Activated CD4-positive, alpha-beta T cell treated with anti-CD3 and anti-CD28 coated beads, Interleukin-2, Interleukin-4, amounts not matched to agents 100 ng/mL and 50 ng/mL, durations not matched to agents 16 hours and 8 hours (primary cell): ENCODE measurements at regions not wholly inside any gene's neighbourhood (a gene's known extent, or its start where the extent isn't known, plus 50 kb on each side); places are given as distances from the start of the nearest gene placed in this dataset.

ENCODE experiments used
- DNase-seq: peaks from one replicate; pipeline ENCODE4 v3.0.0-alpha.2; 2020; ENCODE audit warnings: low spot score

DNA sequence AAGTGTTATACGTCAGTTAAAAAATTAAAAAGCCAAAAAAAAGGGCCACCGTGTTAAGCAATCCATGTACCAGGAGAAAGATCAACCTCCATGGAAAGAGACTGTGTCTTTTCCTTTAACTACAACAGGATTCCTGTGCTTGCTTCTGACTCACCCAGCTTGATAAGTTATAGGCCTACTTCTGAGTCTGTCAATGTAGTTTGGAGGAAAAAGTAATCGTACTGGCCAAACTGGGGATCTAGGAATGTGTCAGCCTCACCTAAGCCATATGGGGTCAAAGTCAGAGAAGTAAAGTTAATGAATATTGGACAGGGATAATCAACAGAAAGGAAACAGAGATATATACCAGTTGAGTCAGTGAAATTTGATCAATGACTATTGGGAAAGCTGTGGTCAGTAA is 470.8 kb upstream of the SLIT2 start:
- DNase-seq: no peak

- DNase-seq: no peak
Observed at GRCh38 chr4:19776929-19777328, 474.8 kb upstream of the SLIT2 start.

GRCh38 chr4:19776021-19776459 is 475.7 kb upstream of the SLIT2 start:
- DNase-seq: no peak

DNA sequence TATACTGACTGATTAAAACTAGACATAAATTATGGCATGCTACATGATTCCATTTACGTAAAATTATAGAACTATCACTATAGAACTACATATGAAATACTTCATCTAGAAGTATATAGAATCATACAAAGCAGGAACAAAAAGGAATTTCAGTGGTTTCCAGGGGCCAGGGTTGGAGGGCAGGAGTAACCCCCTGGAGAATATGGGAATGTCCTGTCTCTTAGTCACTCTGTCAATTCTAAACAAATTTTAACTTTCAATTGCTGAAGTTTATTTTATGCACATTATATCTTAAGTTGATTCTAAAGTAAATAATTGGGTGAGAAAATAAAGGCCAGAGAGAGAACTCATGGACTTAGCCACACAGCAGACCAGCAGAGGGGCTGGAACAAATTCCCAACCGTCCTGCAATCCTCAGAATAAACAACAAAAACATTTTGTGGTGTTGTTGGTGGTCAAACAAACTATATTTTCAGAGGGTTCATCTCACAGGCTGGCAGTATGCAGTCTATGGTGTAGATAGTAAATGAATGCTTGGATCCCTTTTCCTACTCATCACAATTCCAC is 476.9 kb upstream of the SLIT2 start:
- no peak for DNase-seq

DNA sequence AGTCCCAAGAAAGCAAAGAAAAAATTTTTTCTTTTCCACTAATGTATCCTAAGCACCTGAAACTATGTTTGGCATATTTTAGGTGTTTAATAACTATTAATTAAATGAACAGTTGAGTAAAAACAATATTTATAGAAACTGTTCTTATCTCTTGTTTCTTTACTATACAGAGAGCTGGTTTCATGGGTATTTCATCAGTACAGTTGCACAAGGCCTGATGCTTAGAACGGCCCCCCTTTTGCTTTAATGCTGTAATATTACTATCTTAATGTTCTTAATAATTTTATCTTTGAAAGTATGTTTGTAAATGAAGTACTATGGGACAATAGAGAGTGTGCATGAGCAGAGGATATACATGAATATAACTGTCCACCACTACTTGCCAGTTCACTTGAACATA is 479.1 kb upstream of the SLIT2 start:
- DNase-seq: no peak

- no peak for DNase-seq
Observed at GRCh38 chr4:19756661-19757060, 495.0 kb upstream of the SLIT2 start.

GRCh38 chr4:19752599-19752998 is 499.1 kb upstream of the SLIT2 start:
- no peak for DNase-seq

DNA sequence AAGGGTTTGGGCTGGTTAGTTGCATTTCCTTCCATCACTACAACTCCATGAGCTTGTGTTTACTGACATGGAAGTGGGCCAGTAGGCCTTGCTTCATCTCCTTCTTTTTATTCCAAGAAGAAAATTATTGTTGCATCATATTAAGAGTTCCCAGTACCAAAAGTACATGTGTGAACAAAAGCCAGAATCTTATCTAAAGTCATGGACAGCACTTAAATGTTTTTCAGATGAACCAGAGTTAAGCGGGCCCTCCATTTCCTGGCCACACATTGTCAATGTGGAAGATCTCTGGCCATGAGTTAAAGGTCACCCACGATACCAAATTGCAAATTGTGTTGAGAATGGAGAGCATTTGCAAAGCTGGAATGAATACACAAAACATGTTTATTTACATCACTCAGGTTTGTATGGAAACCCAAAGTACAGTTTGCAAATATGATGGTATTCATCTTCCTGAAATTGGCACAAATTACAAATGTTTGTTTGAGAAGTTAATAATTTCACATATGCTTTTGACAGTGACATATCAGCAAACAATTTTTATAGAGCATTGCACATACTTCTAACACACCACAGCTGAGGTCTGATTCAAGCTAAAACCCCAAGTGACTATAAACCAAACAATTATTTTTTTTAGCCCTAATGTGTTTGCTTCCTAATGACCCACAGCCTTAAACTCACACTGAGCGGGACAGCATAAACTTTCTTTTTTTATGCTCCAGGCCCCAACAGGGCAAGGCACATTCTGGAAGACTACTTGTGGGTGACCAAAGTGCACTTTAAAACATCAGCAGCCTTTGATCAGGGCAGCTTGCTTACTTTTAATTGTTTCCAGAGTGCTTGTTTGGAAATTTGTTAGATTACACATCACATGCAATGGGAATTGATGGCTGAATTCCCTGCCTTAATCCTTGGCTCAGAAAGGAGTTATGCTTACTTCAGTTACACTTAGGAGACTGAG is 502.9 kb upstream of the SLIT2 start:
- DNase-seq: no peak

GRCh38 chr4:19746377-19746776 is 505.3 kb upstream of the SLIT2 start:
- DNase-seq: no peak

DNA sequence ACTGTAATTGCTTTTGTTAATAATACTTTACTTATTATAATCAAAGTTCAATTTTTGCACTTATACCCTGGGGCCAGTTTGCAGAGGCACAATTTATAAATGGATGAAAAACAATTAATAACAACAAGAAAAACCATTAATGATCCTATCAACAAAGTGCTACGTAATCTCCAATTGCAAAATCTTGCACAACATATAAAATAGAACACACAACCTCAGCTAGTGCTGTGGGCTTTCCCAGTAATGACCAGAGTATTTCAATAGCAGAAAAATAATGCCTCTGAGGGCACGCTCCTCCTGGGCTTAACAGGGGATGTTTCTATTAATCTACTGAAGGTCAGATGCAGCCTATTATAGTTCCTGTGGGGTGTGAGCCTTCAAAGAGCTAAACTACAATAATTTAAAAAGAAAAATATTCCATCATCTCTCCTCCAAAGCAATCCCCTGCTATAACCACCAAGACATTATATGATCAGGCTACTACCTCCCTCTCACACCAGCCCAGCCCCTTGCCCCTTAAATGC is 508.5 kb upstream of the SLIT2 start:
- DNase-seq: no peak

- no peak for DNase-seq
Observed at GRCh38 chr4:19739101-19739651, 512.5 kb upstream of the SLIT2 start.

GRCh38 chr4:19736968-19737756 is 514.5 kb upstream of the SLIT2 start:
- no peak for DNase-seq

GRCh38 chr4:19735012-19735411 is 516.7 kb upstream of the SLIT2 start:
- DNase-seq: no peak

DNA sequence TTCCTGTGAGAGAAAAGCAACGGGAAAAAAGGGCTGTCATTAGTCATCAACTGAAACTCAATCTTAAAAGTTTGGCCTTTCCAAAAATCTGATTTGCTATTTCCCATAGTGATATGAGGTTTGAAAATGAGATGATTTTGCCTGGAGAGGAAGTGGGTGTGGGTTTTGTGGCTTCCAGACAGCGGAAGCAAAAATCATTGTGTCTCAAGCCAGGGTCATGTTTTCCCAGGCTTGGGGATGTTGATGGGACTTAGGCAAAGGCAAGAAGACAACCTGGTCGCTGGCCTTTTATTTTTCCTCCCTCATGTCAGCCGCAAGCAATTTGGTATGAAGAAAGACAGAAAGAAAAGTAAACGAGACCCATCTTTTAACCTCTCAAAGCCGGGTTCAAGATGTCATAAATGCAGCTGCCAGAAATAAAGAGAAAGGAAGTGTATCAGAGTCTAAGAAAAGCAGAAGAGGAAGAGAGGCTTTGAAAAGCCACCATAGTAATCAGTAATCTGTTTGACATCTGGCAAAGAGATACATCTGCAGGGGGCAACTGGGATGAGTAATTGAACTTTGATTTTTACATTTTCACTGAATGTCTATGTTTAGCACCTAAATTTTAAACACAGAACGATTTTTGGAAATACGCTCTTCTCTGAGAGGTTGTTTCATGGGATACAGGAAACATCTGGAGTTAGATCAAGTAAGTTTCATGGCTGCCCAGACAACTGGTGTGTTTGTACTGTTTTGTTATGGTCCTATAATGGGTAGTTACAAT is 521.6 kb upstream of the SLIT2 start:
- DNase-seq: no peak

DNA sequence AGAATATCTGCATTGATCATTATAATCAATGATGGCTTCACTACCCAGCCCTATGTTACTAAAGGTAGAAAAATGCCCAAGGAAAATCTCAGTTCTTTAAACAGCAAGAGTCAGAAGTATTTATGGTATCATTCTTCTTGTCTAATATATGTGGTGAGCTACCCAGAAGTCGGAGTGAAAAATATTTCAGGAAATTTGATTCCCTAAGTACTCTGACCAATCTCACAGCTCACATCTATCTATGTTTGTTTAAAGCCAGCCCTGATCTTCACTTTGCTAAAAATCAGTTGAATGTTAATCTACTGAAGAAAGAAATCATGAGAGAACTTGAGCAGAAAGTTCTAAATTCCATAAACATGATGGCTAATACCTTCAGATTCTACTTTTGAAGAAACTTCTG is 522.9 kb upstream of the SLIT2 start:
- DNase-seq: no peak

- DNase-seq: no peak
Observed at GRCh38 chr4:19727141-19727540, 524.6 kb upstream of the SLIT2 start.

DNA sequence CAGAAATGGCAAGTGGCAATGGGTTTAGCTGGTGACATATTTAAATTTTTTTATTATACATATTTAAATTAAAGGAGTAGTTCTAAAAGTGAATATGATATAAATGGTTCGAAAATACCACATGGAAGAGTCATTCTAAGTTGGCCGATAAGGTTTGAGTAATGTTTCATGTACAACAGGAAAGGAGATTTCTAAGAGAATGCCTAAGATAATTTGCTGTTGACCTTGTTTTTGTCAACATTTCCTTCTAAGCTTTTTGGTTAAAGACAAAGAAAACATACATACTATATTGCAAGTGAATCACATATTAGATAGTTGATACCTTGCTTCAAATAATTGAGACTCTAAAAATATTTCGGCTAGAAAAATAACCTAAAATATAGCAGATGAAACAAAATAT is 526.6 kb upstream of the SLIT2 start:
- no peak for DNase-seq

- DNase-seq: no peak
Observed at GRCh38 chr4:19722404-19722803, 529.3 kb upstream of the SLIT2 start.

- DNase-seq: no peak
Observed at GRCh38 chr4:19721587-19721986, 530.1 kb upstream of the SLIT2 start.

DNA sequence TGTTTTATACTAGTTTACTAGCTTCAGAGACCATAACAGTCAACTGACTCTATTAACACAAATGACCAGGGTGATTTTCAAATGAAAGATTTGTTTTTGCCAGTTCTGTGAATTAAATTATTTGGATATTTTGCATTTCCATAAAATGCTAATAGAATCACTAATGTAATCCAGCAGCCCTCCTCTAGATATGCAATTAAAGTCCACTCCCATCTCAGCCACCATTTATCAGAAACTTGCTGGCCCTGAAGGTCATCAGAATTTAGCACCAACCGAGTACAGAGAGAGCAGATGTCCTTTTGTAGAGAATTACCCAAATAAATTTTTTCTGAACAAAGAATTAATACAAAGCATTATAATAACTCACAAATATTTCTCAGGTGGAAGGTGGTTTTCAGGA is 531.1 kb upstream of the SLIT2 start:
- DNase-seq: no peak

GRCh38 chr4:19720190-19720589 is 531.5 kb upstream of the SLIT2 start:
- no peak for DNase-seq
